HG02970 (cell line): ENCODE measurements at regions not wholly inside any gene's neighbourhood (a gene's known extent, or its start where the extent isn't known, plus 50 kb on each side); places are given as distances from the start of the nearest gene placed in this dataset.

Source experiments
- ATAC-seq: cut with Tn5 transposase; IDR thresholded peaks from one replicate; pipeline ENCODE4 v1.9.1; 2021; ENCODE audit warnings: mild to moderate bottlenecking, moderate library complexity, moderate number of reproducible peaks; ENCODE audit not compliant: unreplicated experiment, low FRiP score

- ATAC-seq, result no peak
Observed at GRCh38 chr7:26038201-26038990, 113.6 kb upstream of the NFE2L3 start.

GRCh38 chr7:26040085-26040484 is 111.9 kb upstream of the NFE2L3 start:
- ATAC-seq, result no peak

- no peak for ATAC-seq
Observed at GRCh38 chr7:26042237-26042636, 109.8 kb upstream of the NFE2L3 start.

- no peak for ATAC-seq
Observed at GRCh38 chr7:26043801-26044200, 108.2 kb upstream of the NFE2L3 start.

- no peak for ATAC-seq
Observed at GRCh38 chr7:26044320-26044719, 107.7 kb upstream of the NFE2L3 start.

- no peak for ATAC-seq
Observed at GRCh38 chr7:26046150-26046549, 105.8 kb upstream of the NFE2L3 start.

GRCh38 chr7:26046878-26047277 is 105.1 kb upstream of the NFE2L3 start:
- no peak for ATAC-seq

GRCh38 chr7:26048663-26049062 is 103.3 kb upstream of the NFE2L3 start:
- ATAC-seq, result no peak

GRCh38 chr7:26049081-26049480 is 102.9 kb upstream of the NFE2L3 start:
- ATAC-seq, result no peak

- ATAC-seq, result no peak
Observed at GRCh38 chr7:26051021-26051420, 101.0 kb upstream of the NFE2L3 start.

- ATAC-seq, result no peak
Observed at GRCh38 chr7:26052706-26053105, 99.3 kb upstream of the NFE2L3 start.

GRCh38 chr7:26054386-26054785 is 97.6 kb upstream of the NFE2L3 start:
- no peak for ATAC-seq

- ATAC-seq, result no peak
Observed at GRCh38 chr7:26055241-26055640, 96.8 kb upstream of the NFE2L3 start.

- ATAC-seq, result no peak
Observed at GRCh38 chr7:26060733-26061677, 91.0 kb upstream of the NFE2L3 start.

- ATAC-seq, result no peak
Observed at GRCh38 chr7:26061678-26062603, 90.1 kb upstream of the NFE2L3 start.

GRCh38 chr7:26065652-26066051 is 86.3 kb upstream of the NFE2L3 start:
- ATAC-seq, result no peak

GRCh38 chr7:26066736-26067135 is 85.3 kb upstream of the NFE2L3 start:
- ATAC-seq, result no peak

- ATAC-seq, result no peak
Observed at GRCh38 chr7:26070290-26070689, 81.7 kb upstream of the NFE2L3 start.

- no peak for ATAC-seq
Observed at GRCh38 chr7:26071622-26072456, 80.2 kb upstream of the NFE2L3 start.

- no peak for ATAC-seq
Observed at GRCh38 chr7:26073041-26073440, 79.0 kb upstream of the NFE2L3 start.
